BLaER1 treated with 17β-estradiol and CSF1 and Interleukin-3, amounts not matched to agents 10 nM and 100 nM (cell line): ENCODE measurements at regions not wholly inside any gene's neighbourhood (a gene's known extent, or its start where the extent isn't known, plus 50 kb on each side); places are given as distances from the start of the nearest gene placed in this dataset.

Source experiments
- H3K27ac ChIP-seq, 11 experiments: shearing (Covaris generic); formaldehyde crosslinking; 2 replicates each; pipeline ENCODE4 v1.8.1; 2022
- H3K27me3 ChIP-seq, 11 experiments: shearing (Covaris generic); formaldehyde crosslinking; 2 replicates each; pipeline ENCODE4 v1.8.1; 2022
- H3K36me3 ChIP-seq, 11 experiments: shearing (Covaris generic); formaldehyde crosslinking; 2 replicates each; pipeline ENCODE4 v1.8.1; 2022
- H3K4me1 ChIP-seq, 10 experiments: shearing (Covaris generic); formaldehyde crosslinking; 2 replicates each; pipeline ENCODE4 v1.8.1; 2022
- H3K4me2 ChIP-seq, 11 experiments: shearing (Covaris generic); formaldehyde crosslinking; 2 replicates each; pipeline ENCODE4 v1.8.1; 2022
- H3K4me3 ChIP-seq, 10 experiments: shearing (Covaris generic); formaldehyde crosslinking; 2 replicates each; pipeline ENCODE4 v1.8.1; 2022
- H3K9ac ChIP-seq, 11 experiments: shearing (Covaris generic); formaldehyde crosslinking; 2 replicates each; pipeline ENCODE4 v1.8.1; 2022
- H3K9me3 ChIP-seq, 11 experiments: shearing (Covaris generic); formaldehyde crosslinking; replicated peaks in 1 of 11; 2 replicates each; pipeline ENCODE4 v1.8.1; 2022
- H4K20me1 ChIP-seq, 11 experiments: shearing (Covaris generic); formaldehyde crosslinking; 2 replicates each; pipeline ENCODE4 v1.8.1; 2022
- Cebpa-rat ChIP-seq, 11 experiments: shearing (Covaris generic); IDR thresholded peaks; 2 replicates each; pipeline ENCODE4 v1.8.1; 2022

- Histone ChIP-seq H3K27me3 (peaks cover 0 to 39% (median 0%) of the 10 kb centered on the region in 11 experiments; a peak in 9 of 22 replicates), H3K9ac (peak overlapping the region in 3 of 11 experiments; percentile 9 to 40 (median 37); a peak in 4 of 22 replicates), H3K4me2 (peak overlapping the region in 10 of 11 experiments; percentile 8 to 92 (median 79); a peak in 18 of 22 replicates), H3K36me3 (no peaks in the 10 kb centered on the region), H3K27ac (0 out of 22 replicates have a peak overlapping the region, but pooled peaks of 1 of the 11 experiments have one; percentile 14), H3K4me1 (peaks cover 8 to 77% (median 60%) of the 10 kb centered on the region in 10 experiments; a peak in 18 of 20 replicates), H3K9me3 (no peaks in the 10 kb centered on the region), H3K4me3 (peak overlapping the region in 1 of 10 experiments; percentile 22; a peak in 1 of 20 replicates), H4K20me1 (peaks cover 0 to 42% (median 12%) of the 10 kb centered on the region in 11 experiments; a peak in 13 of 22 replicates)
- TF ChIP-seq Cebpa-rat (IDR thresholded peaks at IDR 0.05) = no peak
Measured at GRCh38 chr16:85384833-85385462, 228.2 kb upstream of the GSE1 start.

DNA sequence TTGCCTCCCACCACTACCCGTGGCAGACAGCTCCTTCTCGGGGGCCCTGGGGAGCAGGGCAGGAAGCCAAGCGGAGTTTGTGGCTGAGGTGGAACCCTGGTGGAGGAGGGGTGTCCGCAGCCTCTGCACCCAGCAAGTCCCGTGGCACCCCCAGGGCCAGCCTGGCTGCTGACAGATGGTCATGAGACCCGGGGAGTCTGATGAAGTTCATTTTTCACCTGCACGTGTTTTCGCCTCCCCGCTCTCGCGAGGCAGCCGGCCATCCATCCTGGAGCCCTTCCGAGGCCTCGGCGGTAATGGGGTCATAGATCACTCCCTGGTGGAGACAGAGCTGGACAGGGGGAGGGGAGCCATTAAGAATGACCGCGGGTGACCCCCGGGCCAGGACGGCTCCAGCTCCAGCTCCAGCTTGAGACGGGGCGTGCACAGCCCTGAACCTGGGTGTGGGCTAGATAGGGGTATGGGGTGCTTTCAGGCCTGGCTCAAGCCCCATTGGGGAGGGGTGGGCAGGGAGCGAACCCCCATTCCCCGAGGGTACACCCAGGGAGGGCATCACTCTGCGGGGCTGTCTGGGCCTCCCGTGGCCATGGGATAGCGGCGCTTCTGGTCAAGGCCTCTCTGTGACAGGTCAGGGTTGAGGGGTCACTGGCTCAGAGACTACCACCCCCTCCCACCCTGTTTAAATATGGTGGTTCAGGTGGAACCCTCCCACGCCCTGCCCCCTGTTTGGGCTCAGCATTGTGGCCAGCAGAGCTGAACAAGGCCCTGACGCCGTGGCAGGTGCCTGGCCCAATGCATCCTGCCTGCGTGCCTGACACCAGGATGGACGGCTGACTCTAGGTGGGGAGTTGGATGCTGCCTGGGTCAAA, 227.4 kb upstream of the GSE1 start:
- Histone ChIP-seq H3K9ac (peak overlapping the region in 3 of 11 experiments; percentile 9 to 40 (median 37); a peak in 2 of 22 replicates), H3K36me3 (no peaks in the 10 kb centered on the region), H3K27me3 (peaks cover 0 to 36% (median 0%) of the 10 kb centered on the region in 11 experiments; a peak in 9 of 22 replicates), H4K20me1 (peaks cover 0 to 40% (median 12%) of the 10 kb centered on the region in 11 experiments; a peak in 13 of 22 replicates), H3K9me3 (no peaks in the 10 kb centered on the region), H3K4me2 (peak overlapping the region in 10 of 11 experiments; percentile 8 to 92 (median 79); a peak in 18 of 22 replicates), H3K4me1 (peaks cover 8 to 74% (median 54%) of the 10 kb centered on the region in 10 experiments; a peak in 18 of 20 replicates), H3K4me3 (peak overlapping the region in 1 of 10 experiments; percentile 22; a peak in 1 of 20 replicates), H3K27ac (no peak overlapping the region)
- no peak for TF ChIP-seq Cebpa-rat (IDR thresholded peaks at IDR 0.05)

- Histone ChIP-seq H3K4me2 (peak overlapping the region in 8 of 11 experiments; percentile 58 to 92 (median 83); a peak in 14 of 22 replicates), H4K20me1 (peaks cover 0 to 37% (median 12%) of the 10 kb centered on the region in 11 experiments; a peak in 13 of 22 replicates), H3K4me3 (no peak overlapping the region), H3K36me3 (no peaks in the 10 kb centered on the region), H3K27ac (no peak overlapping the region), H3K4me1 (peaks cover 8 to 65% (median 46%) of the 10 kb centered on the region in 10 experiments; a peak in 18 of 20 replicates), H3K27me3 (peaks cover 0 to 27% (median 0%) of the 10 kb centered on the region in 11 experiments; a peak in 9 of 22 replicates), H3K9me3 (no peaks in the 10 kb centered on the region), H3K9ac (no peak overlapping the region)
- no peak for TF ChIP-seq Cebpa-rat (IDR thresholded peaks at IDR 0.05)
Measured at GRCh38 chr16:85386467-85387170, 226.5 kb upstream of the GSE1 start.

GRCh38 chr16:85387171-85387507, 226.0 kb upstream of the GSE1 start:
- Histone ChIP-seq H3K9ac (no peak overlapping the region), H3K4me1 (peaks cover 8 to 65% (median 41%) of the 10 kb centered on the region in 10 experiments; a peak in 18 of 20 replicates), H3K27ac (no peak overlapping the region), H4K20me1 (peaks cover 0 to 32% (median 12%) of the 10 kb centered on the region in 11 experiments; a peak in 13 of 22 replicates), H3K36me3 (no peaks in the 10 kb centered on the region), H3K4me2 (no peak overlapping the region), H3K27me3 (peaks cover 0 to 22% (median 0%) of the 10 kb centered on the region in 11 experiments; a peak in 6 of 22 replicates), H3K9me3 (no peaks in the 10 kb centered on the region), H3K4me3 (no peak overlapping the region)
- no peak for TF ChIP-seq Cebpa-rat (IDR thresholded peaks at IDR 0.05)

- H3K27me3 ChIP-seq = peaks cover 0 to 19% (median 0%) of the 10 kb centered on the region in 11 experiments; a peak in 6 of 22 replicates
- H4K20me1 ChIP-seq = peaks cover 0 to 32% (median 12%) of the 10 kb centered on the region in 11 experiments; a peak in 13 of 22 replicates
- TF ChIP-seq Cebpa-rat (IDR thresholded peaks at IDR 0.05) = no peak
Measured at GRCh38 chr16:85387731-85388295, 225.3 kb upstream of the GSE1 start.

DNA sequence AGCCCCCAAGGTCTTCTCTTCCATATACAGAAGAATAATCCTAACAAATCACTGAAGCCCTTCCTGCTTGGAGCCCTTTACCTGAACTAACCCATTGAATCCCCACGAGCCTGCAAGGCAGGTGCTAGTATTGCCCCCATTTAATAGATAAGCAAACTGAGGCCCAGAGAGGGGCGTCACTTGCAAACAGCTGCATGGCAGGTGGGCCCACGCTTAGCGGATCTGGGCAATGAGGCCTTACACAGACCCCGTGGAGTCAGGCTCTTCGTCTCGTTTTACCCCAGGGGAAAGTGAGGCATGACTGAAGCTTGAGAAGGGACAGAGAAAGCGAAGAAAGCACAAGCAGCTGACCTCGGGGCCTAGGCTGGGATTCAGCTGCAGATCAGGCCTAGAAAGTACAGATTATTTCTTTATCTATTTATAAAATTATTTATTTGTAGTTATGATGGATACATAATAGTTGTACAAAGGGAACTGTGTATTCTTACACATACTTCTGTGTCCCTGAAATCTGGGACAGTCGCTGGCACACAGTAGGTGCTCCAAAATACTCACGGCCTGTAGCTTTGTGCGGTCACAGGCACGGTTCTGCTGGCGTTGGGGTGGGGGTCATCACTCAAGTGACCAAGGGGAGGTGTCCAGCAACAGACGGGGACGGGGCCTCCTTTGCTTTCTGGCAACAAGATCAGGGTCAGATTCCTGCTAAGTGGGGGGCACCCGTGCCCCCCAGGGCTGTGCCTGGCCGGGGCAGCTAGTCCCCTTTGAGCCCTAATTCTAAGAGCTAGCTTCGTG, 223.2 kb upstream of the GSE1 start:
- Histone ChIP-seq H3K4me3 (no peak overlapping the region), H3K9me3 (no peaks in the 10 kb centered on the region), H3K27ac (no peak overlapping the region), H3K36me3 (no peaks in the 10 kb centered on the region), H4K20me1 (peaks cover 0 to 21% (median 12%) of the 10 kb centered on the region in 11 experiments; a peak in 13 of 22 replicates), H3K27me3 (peaks cover 0 to 23% (median 0%) of the 10 kb centered on the region in 11 experiments; a peak in 7 of 22 replicates), H3K9ac (no peak overlapping the region), H3K4me1 (peaks cover 19 to 65% (median 42%) of the 10 kb centered on the region in 10 experiments), H3K4me2 (peak overlapping the region in 1 of 11 experiments; percentile 10; a peak in 1 of 22 replicates)
- no peak for TF ChIP-seq Cebpa-rat (IDR thresholded peaks at IDR 0.05)

More at GRCh38 chr16:85387731-85388295, 225.3 kb upstream of the GSE1 start:
- Histone ChIP-seq H3K4me2 (no peak overlapping the region), H3K9ac (no peak overlapping the region), H3K9me3 (no peaks in the 10 kb centered on the region), H3K27ac (no peak overlapping the region), H3K4me3 (no peak overlapping the region), H3K4me1 (peaks cover 7 to 65% (median 38%) of the 10 kb centered on the region in 10 experiments; a peak in 18 of 20 replicates), H3K36me3 (no peaks in the 10 kb centered on the region)

DNA sequence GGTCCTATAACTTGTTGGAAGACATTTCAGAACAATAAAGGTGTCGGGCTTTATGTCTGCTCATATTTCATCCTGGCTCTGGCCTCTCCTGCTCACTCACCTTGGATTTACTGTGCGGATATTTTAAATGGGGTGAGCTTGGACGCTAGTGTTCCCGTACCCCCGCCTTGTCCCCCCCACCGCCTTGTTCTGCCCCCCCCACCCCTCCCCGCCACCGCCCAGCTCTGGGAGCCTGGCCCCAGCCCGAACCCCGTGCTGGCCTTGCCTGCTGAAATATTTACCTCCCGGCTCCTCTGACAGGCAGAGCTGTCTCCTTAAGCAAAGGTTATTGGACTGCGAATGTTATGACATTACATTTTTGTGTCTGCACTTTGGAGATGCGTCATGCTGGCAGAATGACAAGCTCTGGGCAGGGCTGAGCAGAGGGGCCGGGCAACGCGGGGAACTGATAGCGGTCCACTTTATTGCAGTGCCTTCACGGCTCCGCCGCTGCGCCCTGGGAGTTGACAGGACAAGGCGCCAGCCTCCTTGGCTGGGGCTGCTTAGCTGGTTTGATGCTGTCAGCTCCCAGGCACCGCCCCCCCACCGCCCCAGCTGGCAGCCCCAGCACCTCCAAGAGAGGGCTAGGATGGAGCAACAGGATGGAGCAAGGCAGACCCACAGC, 222.5 kb upstream of the GSE1 start:
- no peaks in the 10 kb centered on the region for H3K9me3 ChIP-seq
- no peak overlapping the region for H3K4me3 ChIP-seq
- TF ChIP-seq Cebpa-rat (IDR thresholded peaks at IDR 0.05) = no peak
- H3K36me3 ChIP-seq = no peaks in the 10 kb centered on the region
- peaks cover 0 to 18% (median 8%) of the 10 kb centered on the region in 11 experiments; a peak in 11 of 22 replicates for H4K20me1 ChIP-seq
- H3K27ac ChIP-seq = no peak overlapping the region
- no peak overlapping the region for H3K4me2 ChIP-seq
- peaks cover 19 to 64% (median 42%) of the 10 kb centered on the region in 10 experiments for H3K4me1 ChIP-seq
- no peak overlapping the region for H3K9ac ChIP-seq
- peaks cover 0 to 20% (median 0%) of the 10 kb centered on the region in 11 experiments; a peak in 7 of 22 replicates for H3K27me3 ChIP-seq
